ENCODE measurements at regions not wholly inside any gene's neighbourhood (a gene's known extent, or its start where the extent isn't known, plus 50 kb on each side); places are given as distances from the start of the nearest gene placed in this dataset.
"Not testable (repeated sequence)": the region's sequence is repeated elsewhere in the genome, so short reads cannot be mapped to it uniquely, and the experiment has no call there.

DNA sequence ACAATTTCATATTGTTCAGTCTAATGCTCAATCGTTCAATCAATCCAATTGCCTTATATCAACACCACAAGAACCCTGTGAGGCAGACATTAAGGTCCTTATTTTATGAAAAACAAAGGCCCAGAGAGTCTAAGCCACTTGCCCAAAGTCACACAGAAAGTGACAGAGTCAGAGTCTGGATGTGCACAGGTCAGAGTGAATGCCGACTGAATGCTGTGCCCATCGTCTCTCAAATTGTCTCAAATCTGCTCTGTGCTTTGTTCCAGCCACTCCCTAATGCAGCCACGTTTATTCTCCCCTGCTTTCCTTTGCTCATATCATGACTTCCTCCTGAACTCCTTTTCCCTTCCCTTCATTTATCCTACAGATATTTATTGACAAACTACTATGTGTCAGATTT is 558.3 kb downstream of the MATN1 start:
- no peak overlapping the region for H3K27ac ChIP-seq (ENCODE audit: low read depth in 2 of 2, low read length in 1 of 2)
- 58 to 61% methylated on average over 4 of the region's 4 CpGs for WGBS, 2 donors

DNA sequence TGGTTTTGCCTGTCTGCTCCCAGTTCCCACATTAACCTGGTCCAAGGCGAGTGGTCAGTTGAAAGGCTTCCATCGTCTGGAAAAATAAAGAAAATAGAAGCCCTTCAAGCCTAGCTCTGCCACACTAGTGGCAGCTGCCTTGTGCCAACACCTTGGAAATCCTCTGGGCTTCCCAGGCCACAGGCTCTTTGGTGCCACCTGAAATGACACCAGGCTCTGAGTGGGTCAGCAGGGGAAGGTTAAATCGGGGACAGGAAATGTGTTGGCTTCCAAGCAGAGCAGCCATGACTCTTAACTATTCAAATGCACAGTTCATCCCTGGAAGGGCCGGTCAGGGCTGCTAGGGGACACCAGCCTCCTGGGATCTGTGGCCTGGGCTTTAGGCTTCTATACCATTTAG is 558.7 kb downstream of the MATN1 start:
- no peaks in the 10 kb centered on the region for H3K4me1 ChIP-seq (ENCODE audit: control insufficient read depth in 2 of 2, insufficient read depth in 2 of 2, low read length in 1 of 2)
- 71 to 74% methylated on average over 4 of the region's 4 CpGs for WGBS, 2 donors

More for the DNA sequence above, 558.3 kb downstream of the MATN1 start:
- Histone ChIP-seq H3K27me3 (ENCODE audit: control insufficient read depth in 1 of 2, insufficient read depth in 2 of 2, low read length in 2 of 2) (no peaks in the 10 kb centered on the region), H3K9me3 (ENCODE audit: control insufficient read depth in 2 of 2, insufficient read depth in 1 of 2, low read depth in 1 of 2, low read length in 1 of 2) (no peaks in the 10 kb centered on the region), H3K4me3 (ENCODE audit: low read depth in 1 of 2, low read length in 2 of 2) (no peak overlapping the region), H3K36me3 (ENCODE audit: control insufficient read depth in 2 of 2, insufficient read depth in 2 of 2, low read length in 1 of 2) (no peaks in the 10 kb centered on the region), H3K4me1 (ENCODE audit: control insufficient read depth in 2 of 2, insufficient read depth in 2 of 2, low read length in 1 of 2) (no peaks in the 10 kb centered on the region)

DNA sequence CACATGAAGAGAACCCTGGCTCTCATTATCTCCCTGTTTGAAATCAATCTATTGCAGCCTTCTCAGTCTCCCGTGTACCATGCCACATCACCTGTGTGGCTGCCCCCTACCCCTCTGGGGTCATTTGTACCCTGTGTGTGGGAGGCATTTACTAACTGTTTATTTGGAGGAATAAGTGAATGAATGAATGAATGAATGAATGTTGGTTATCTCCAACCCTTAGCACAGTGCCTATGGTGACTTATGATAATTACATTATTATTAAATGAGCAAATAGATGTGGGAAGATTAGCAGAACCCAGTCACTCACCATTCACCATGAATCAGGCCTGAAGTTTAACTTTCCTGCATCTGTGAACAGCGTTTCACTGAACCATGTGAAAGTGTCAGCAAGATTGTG is 560.8 kb downstream of the MATN1 start:
- Histone ChIP-seq H3K36me3 (ENCODE audit: control insufficient read depth in 2 of 2, insufficient read depth in 2 of 2, low read length in 1 of 2) (no peaks in the 10 kb centered on the region), H3K27ac (ENCODE audit: low read depth in 2 of 2, low read length in 1 of 2) (no peak overlapping the region), H3K9me3 (ENCODE audit: control insufficient read depth in 2 of 2, insufficient read depth in 1 of 2, low read depth in 1 of 2, low read length in 1 of 2) (no peaks in the 10 kb centered on the region), H3K27me3 (ENCODE audit: control insufficient read depth in 1 of 2, insufficient read depth in 2 of 2, low read length in 2 of 2) (no peaks in the 10 kb centered on the region), H3K4me3 (ENCODE audit: low read depth in 1 of 2, low read length in 2 of 2) (no peak overlapping the region), H3K4me1 (ENCODE audit: control insufficient read depth in 2 of 2, insufficient read depth in 2 of 2, low read length in 1 of 2) (no peaks in the 10 kb centered on the region)
- 66 to 81% methylated on average over 2 of the region's 2 CpGs for WGBS, 2 donors

More for the DNA sequence above, 558.7 kb downstream of the MATN1 start:
- no peaks in the 10 kb centered on the region for H3K36me3 ChIP-seq (ENCODE audit: control insufficient read depth in 2 of 2, insufficient read depth in 2 of 2, low read length in 1 of 2)
- H3K27me3 ChIP-seq (ENCODE audit: control insufficient read depth in 1 of 2, insufficient read depth in 2 of 2, low read length in 2 of 2) = no peaks in the 10 kb centered on the region
- H3K4me3 ChIP-seq (ENCODE audit: low read depth in 1 of 2, low read length in 2 of 2) = no peak overlapping the region
- H3K9me3 ChIP-seq (ENCODE audit: control insufficient read depth in 2 of 2, insufficient read depth in 1 of 2, low read depth in 1 of 2, low read length in 1 of 2) = no peaks in the 10 kb centered on the region
- no peak overlapping the region for H3K27ac ChIP-seq (ENCODE audit: low read depth in 2 of 2, low read length in 1 of 2)

DNA sequence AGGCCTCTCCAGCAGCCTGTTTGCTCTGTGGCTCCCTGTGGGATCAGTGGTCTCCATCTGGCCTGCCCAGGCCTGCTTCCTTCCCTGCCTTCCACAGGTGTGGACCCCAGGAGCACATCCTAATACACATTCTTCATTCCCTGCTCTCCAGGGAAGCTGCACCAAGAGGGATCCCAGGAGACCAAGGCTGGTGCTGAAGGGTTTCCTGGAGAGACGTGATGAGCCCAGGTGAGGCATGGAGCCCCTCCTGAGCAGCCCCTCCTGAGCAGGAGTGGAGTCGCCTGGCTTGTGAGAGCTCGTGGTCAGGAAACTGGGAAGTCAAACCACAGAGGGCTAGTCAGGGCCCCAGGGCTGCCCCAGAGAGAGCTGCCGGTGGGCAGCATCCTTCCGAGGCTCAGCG is 561.4 kb downstream of the MATN1 start:
- no peak overlapping the region for H3K27ac ChIP-seq (ENCODE audit: low read depth in 2 of 2, low read length in 1 of 2)
- no peaks in the 10 kb centered on the region for H3K36me3 ChIP-seq (ENCODE audit: control insufficient read depth in 2 of 2, insufficient read depth in 2 of 2, low read length in 1 of 2)
- no peak overlapping the region for H3K4me3 ChIP-seq (ENCODE audit: low read depth in 1 of 2, low read length in 2 of 2)
- 57 to 60% methylated on average over 6 of the region's 6 CpGs for whole genome bisulfite sequencing, 2 donors
- H3K9me3 ChIP-seq (ENCODE audit: control insufficient read depth in 2 of 2, insufficient read depth in 1 of 2, low read depth in 1 of 2, low read length in 1 of 2) = no peaks in the 10 kb centered on the region
- H3K4me1 ChIP-seq (ENCODE audit: control insufficient read depth in 2 of 2, insufficient read depth in 2 of 2, low read length in 1 of 2) = no peaks in the 10 kb centered on the region
- no peaks in the 10 kb centered on the region for H3K27me3 ChIP-seq (ENCODE audit: control insufficient read depth in 1 of 2, insufficient read depth in 2 of 2, low read length in 2 of 2)

DNA sequence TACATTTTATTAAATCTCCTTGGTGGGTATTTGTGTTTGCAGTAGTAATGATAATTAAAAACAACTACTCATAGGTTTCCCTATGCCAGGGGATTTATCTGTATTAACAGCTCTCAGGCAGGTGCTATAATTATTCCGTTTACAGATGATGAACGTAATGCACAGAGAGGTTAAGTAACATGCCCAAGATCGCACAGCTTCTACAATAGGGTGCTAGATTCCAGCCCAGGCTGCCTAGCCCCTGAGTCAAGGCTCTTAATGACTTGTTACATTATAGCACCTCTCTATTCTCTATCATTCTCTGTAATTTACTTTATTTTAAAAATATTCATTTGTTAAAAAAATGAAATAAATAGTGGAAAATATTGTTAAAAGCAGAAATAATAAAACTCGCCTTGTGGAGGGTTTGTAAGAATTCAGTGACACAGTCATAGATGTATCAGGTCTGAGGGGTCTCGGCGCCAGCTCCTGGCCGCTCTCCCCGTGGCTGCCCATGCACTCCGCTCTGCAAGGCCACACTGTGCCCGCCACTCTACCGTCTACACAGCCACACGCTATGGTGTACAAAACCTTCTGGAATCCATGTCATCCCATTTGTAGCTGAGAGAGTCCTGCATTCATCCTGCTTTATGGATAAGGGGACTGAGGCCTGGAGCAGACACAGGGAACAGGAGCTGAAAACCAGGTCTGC is 562.2 kb downstream of the MATN1 start:
- no peaks in the 10 kb centered on the region for H3K27me3 ChIP-seq (ENCODE audit: control insufficient read depth in 1 of 2, insufficient read depth in 2 of 2, low read length in 2 of 2)

DNA sequence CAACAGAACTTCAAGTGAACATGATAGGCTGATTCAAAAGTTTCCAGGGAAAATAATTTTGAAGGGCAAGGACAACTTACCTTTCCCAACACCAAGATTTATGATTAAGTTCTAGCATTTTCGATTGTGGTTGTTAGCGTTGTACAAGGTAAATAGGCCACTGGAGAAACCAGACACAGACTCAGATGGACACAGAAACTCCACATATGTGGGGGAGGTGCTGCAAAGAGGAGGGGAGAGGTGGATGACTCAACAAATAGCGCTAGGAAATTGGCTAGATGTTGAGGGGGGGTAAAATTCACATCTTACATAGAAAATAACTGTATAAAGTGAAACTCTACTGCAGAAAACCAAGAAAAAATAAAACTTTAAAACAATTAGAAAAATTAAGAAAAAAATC is 564.4 kb downstream of the MATN1 start:
- Histone ChIP-seq H3K36me3 (ENCODE audit: control insufficient read depth in 2 of 2, insufficient read depth in 2 of 2, low read length in 1 of 2) (no peaks in the 10 kb centered on the region), H3K27me3 (ENCODE audit: control insufficient read depth in 1 of 2, insufficient read depth in 2 of 2, low read length in 2 of 2) (no peaks in the 10 kb centered on the region), H3K4me1 (ENCODE audit: control insufficient read depth in 2 of 2, insufficient read depth in 2 of 2, low read length in 1 of 2) (no peaks in the 10 kb centered on the region), H3K9me3 (ENCODE audit: control insufficient read depth in 2 of 2, insufficient read depth in 1 of 2, low read depth in 1 of 2, low read length in 1 of 2) (no peaks in the 10 kb centered on the region), H3K4me3 (ENCODE audit: low read depth in 1 of 2, low read length in 2 of 2) (no peak overlapping the region), H3K27ac (ENCODE audit: low read depth in 2 of 2, low read length in 1 of 2) (no peak overlapping the region)
- 49 to 54% methylated on average over 3 of the region's 3 CpGs for WGBS, 2 donors

More for the DNA sequence above, 562.2 kb downstream of the MATN1 start:
- H3K27ac ChIP-seq (ENCODE audit: low read depth in 2 of 2, low read length in 1 of 2) = no peak overlapping the region
- 78 to 84% methylated on average over 12 of the region's 12 CpGs for WGBS, 2 donors
- H3K4me3 ChIP-seq (ENCODE audit: low read depth in 1 of 2, low read length in 2 of 2) = no peak overlapping the region
- no peaks in the 10 kb centered on the region for H3K4me1 ChIP-seq (ENCODE audit: control insufficient read depth in 2 of 2, insufficient read depth in 2 of 2, low read length in 1 of 2)
- H3K9me3 ChIP-seq (ENCODE audit: control insufficient read depth in 2 of 2, insufficient read depth in 1 of 2, low read depth in 1 of 2, low read length in 1 of 2) = no peaks in the 10 kb centered on the region
- H3K36me3 ChIP-seq (ENCODE audit: control insufficient read depth in 2 of 2, insufficient read depth in 2 of 2, low read length in 1 of 2) = no peaks in the 10 kb centered on the region

DNA sequence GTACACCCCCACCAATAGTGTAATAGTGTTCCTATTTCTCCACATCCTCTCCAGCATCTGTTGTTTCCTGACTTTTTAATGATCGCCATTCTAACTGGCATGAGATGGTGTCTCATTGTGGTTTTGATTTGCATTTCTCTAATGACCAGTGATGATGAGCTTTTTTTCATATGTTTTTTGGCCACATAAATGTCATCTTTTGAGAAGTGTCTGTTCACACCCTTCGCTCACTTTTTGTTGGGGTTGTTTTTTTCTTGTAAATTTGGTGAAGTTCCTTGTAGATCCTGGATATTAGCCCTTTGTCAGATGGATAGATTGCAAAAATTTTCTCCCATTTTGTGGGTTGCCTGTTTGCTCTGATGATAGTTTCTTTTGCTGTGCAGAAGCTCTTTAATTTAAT is 567.7 kb downstream of the MATN1 start:
- H3K27me3 ChIP-seq (ENCODE audit: control insufficient read depth in 1 of 2, insufficient read depth in 2 of 2, low read length in 2 of 2); H3K4me1 ChIP-seq (ENCODE audit: control insufficient read depth in 2 of 2, insufficient read depth in 2 of 2, low read length in 1 of 2); H3K36me3 ChIP-seq (ENCODE audit: control insufficient read depth in 2 of 2, insufficient read depth in 2 of 2, low read length in 1 of 2); H3K9me3 ChIP-seq (ENCODE audit: control insufficient read depth in 2 of 2, insufficient read depth in 1 of 2, low read depth in 1 of 2, low read length in 1 of 2); H3K27ac ChIP-seq (ENCODE audit: low read depth in 2 of 2, low read length in 1 of 2); H3K4me3 ChIP-seq (ENCODE audit: low read depth in 1 of 2, low read length in 2 of 2): not testable (repeated sequence)
- WGBS, 2 donors = 67 to 84% methylated on average over 2 of the region's 2 CpGs

DNA sequence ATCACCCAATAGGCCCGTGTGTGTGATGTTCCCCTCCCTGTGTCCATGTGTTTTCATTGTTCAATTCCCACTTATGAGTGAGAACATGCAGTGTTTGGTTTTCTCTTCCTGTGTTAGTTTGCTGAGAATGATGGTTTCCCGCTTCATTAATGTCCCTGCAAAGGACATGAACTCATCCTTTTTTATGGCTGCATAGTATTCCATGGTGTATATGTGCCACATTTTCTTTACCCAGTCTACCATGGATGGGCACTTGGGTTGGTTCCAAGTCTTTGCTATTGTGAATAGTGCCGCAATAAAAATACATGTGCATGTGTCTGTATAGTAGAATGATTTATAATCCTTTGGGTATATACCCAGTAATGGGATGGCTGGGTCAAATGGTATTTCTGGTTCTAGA is 568.1 kb downstream of the MATN1 start:
- 80% methylated on average over 3 of the region's 3 CpGs for WGBS, 2 donors
- not testable (repeated sequence) for H3K9me3 ChIP-seq (ENCODE audit: control insufficient read depth in 2 of 2, insufficient read depth in 1 of 2, low read depth in 1 of 2, low read length in 1 of 2); H3K36me3 ChIP-seq (ENCODE audit: control insufficient read depth in 2 of 2, insufficient read depth in 2 of 2, low read length in 1 of 2); H3K27ac ChIP-seq (ENCODE audit: low read depth in 2 of 2, low read length in 1 of 2); H3K27me3 ChIP-seq (ENCODE audit: control insufficient read depth in 1 of 2, insufficient read depth in 2 of 2, low read length in 2 of 2); H3K4me1 ChIP-seq (ENCODE audit: control insufficient read depth in 2 of 2, insufficient read depth in 2 of 2, low read length in 1 of 2); H3K4me3 ChIP-seq (ENCODE audit: low read depth in 1 of 2, low read length in 2 of 2)

DNA sequence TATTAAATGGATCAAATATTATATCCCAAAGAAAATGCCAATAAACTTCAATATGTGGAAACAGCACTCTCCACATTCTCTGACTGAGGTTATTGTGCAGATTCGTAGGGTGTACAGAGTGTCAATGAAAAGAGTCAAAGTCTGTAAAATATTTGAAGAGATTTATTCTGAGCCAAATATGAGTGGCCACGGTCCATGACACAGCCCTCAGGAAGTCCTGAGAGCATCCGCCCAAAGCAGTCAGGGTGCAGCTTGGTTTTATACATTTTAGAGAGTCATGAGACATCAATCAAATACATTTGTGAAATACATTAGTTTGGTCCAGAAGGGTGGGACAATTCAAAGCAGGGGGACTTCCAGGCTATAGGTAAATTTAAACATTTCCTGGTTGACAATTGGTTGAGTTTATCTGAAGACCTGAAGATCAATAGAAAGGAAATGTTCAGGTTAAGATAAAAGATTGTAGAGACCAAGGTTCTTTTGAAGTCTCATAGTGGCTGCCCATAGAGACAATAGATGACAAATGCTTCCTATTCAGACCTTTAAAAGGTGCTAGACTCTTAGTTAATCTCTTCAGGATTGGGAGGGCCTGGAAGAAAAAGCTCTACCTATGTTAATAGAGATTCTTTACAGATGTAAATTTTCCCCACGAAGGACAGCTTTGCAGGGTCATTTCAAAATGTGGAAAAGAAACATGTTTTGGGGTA is 569.5 kb downstream of the MATN1 start:
- Histone ChIP-seq H3K4me1 (ENCODE audit: control insufficient read depth in 2 of 2, insufficient read depth in 2 of 2, low read length in 1 of 2) (no peaks in the 10 kb centered on the region), H3K27me3 (ENCODE audit: control insufficient read depth in 1 of 2, insufficient read depth in 2 of 2, low read length in 2 of 2) (no peaks in the 10 kb centered on the region), H3K36me3 (ENCODE audit: control insufficient read depth in 2 of 2, insufficient read depth in 2 of 2, low read length in 1 of 2) (no peaks in the 10 kb centered on the region), H3K4me3 (ENCODE audit: low read depth in 1 of 2, low read length in 2 of 2) (no peak overlapping the region), H3K27ac (ENCODE audit: low read depth in 2 of 2, low read length in 1 of 2) (no peak overlapping the region), H3K9me3 (ENCODE audit: control insufficient read depth in 2 of 2, insufficient read depth in 1 of 2, low read depth in 1 of 2, low read length in 1 of 2) (peaks cover 0 to 2% of the 10 kb centered on the region in 2 donors)
- 45 to 56% methylated on average over 4 of the region's 4 CpGs for WGBS, 2 donors

DNA sequence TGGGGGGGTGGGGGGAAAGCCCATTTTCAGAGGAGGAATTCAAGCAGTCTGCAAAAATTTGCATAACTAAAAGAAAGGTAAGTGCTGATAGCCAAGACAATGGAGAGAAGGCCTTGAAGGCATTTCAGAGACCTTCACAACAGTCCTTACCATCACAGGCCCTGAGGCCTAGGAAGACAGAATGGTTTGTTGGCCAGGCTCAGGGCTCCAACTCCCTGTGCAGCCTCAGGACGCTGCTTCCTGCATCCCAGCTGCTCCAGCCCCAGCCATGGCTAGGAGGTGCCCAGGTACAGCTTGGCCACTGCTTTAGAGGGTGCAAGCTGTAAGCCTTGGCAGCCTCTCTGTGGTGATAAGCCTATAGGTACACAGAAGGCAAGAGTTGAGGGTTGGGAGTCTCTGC is 571.6 kb downstream of the MATN1 start:
- no peaks in the 10 kb centered on the region for H3K27me3 ChIP-seq (ENCODE audit: control insufficient read depth in 1 of 2, insufficient read depth in 2 of 2, low read length in 2 of 2)
- H3K36me3 ChIP-seq (ENCODE audit: control insufficient read depth in 2 of 2, insufficient read depth in 2 of 2, low read length in 1 of 2) = no peaks in the 10 kb centered on the region
- no peaks in the 10 kb centered on the region for H3K4me1 ChIP-seq (ENCODE audit: control insufficient read depth in 2 of 2, insufficient read depth in 2 of 2, low read length in 1 of 2)
- H3K4me3 ChIP-seq (ENCODE audit: low read depth in 1 of 2, low read length in 2 of 2) = no peak overlapping the region
- H3K27ac ChIP-seq (ENCODE audit: low read depth in 2 of 2, low read length in 1 of 2) = no peak overlapping the region
- peaks cover 0 to 2% of the 10 kb centered on the region in 2 donors for H3K9me3 ChIP-seq (ENCODE audit: control insufficient read depth in 2 of 2, insufficient read depth in 1 of 2, low read depth in 1 of 2, low read length in 1 of 2)
- 57 to 63% methylated on average over 1 of the region's 1 CpG for whole genome bisulfite sequencing, 2 donors

Measured in esophagus (tissue), 2 donors.